CD4-positive, alpha-beta T cell treated with Interleukin-4 for 4 hours (primary cell): ENCODE measurements at regions not wholly inside any gene's neighbourhood (a gene's known extent, or its start where the extent isn't known, plus 50 kb on each side); places are given as distances from the start of the nearest gene placed in this dataset.
"Not testable (repeated sequence)": the region's sequence is repeated elsewhere in the genome, so short reads cannot be mapped to it uniquely, and the experiment has no call there.

Experiments used
- DNase-seq: peaks from one replicate; pipeline ENCODE4 v3.0.0-alpha.2; 2020

DNA sequence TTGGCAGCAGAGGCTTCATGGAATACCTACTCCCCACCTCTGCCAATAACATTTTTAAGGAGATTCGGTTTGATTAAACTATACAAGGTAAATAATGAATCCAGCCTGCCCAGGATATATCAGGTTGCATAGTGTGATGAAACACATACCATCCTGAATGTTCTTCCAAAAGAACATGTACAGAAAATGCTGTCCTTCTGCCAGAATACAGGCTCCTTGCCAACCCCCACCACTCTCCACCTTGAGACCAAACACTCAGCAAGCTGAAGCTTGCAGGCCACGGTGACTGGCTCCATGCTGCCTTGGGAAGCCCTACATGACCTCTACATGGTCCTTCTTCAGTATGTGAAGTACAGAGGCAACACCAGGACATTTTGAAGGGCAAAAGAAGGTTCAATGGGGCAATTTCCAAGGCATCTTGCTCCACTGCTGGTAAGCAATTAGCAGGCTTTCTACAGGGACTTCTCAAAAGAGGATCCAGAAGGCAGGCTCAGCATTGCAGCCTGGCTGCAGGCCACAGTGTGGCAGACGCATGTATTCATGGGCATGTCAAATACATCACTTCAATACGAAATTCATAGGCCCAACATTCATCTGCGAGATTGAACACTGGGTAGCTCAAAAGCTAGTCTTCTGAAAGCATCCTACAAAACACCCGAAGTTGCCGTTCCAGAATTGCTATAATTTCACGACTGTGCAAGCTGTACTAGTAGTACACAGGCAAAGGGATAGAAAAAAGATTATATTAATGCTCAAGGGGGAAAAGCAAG is 62.4 kb upstream of the SERP2 start:
- DNase-seq = no peak

- no peak for DNase-seq
These were observed 61.5 kb upstream of the SERP2 start for GRCh38 chr13:44312131-44312530.

DNA sequence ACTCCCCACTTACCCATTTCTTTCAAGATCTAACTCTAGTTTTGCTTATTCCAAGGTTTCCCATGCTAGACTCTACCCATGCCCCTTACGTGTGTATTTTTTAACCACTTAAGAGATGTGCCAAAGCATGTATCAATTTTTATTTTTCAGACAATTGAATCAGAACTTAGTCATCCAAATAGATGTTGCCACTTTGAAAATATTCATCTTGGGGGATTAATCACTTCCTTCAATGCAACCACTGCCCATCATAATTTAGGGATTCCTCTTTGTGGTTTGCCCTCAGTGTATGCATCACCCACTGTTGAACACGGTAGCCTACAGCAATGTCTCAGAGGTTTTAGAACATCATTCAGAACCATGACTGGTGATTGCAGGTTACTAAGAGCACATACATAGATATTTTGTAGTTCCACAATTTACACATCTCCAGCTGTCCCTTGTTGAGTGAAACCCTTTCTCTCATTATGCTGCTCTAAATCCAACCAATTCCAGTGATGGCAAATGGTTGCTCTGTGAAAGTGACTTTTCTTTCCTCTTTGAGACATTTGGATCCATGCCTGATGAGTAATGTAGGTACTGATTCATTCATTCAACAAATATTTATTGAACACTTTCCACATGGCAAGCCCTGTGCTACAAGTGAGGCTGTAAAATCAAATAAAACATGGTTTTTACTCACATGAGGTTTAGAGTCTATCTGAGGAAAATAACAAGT is 60.6 kb upstream of the SERP2 start:
- no peak for DNase-seq

DNA sequence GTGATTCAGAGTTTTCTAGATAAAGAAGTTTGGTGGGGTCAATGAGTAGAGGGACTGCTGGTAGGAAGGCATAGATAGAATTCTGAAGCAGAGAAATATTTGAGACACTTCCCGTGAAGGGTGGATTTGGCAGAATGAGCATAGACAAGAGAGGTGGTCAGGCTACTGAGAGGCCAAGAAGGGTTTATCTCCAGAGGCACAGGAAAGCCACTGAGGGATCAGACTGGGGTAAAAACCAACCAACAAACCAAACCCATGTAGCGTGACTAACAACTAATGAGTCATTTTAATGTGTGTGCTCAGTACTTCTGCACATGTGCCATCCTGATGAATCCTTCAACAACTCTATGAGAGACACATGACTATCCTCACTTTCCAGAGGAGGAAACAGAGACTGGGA is 60.0 kb upstream of the SERP2 start:
- DNase-seq = no peak

DNA sequence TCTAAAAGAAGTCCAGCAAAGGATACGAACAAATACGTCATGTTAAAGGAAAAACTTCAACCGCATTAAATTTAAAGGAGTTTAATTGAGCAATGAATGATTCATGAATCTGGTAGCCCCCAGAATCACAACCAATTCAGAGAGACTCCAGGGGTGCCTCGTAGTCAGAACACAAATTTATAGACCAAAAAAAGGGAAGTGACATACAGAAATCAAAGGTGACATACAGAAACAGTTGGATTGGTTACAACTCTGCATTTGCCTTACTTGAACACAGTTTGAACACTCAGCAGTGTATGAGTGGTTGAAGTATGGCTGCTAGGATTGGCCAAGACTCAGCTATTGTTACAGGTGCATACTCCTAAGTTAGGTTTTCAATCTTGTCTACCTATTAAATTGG is 59.5 kb upstream of the SERP2 start:
- not testable (repeated sequence) for DNase-seq

- DNase-seq = no peak
These were observed 55.9 kb upstream of the SERP2 start for GRCh38 chr13:44317752-44318151.

GRCh38 chr13:44318161-44318560 is 55.5 kb upstream of the SERP2 start:
- DNase-seq = no peak

DNA sequence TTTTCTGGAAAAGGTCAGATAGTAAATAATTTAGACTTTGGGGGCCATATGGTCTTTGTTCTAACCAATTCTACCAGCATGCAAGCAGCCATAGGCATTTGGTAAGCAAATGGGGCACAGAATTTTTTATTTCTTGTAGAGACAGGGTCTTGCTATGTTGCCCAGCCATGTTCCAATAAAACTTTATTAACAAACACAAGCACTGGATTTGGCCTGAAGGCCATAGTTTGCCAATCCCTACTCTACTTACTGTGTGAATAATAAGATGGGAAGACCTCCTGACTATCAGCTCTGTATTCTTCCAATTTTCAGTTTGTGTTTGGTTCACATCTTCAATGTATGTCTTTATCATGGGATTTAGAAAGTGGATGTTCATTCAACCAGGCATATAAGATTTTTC is 53.0 kb upstream of the SERP2 start:
- no peak for DNase-seq

DNA sequence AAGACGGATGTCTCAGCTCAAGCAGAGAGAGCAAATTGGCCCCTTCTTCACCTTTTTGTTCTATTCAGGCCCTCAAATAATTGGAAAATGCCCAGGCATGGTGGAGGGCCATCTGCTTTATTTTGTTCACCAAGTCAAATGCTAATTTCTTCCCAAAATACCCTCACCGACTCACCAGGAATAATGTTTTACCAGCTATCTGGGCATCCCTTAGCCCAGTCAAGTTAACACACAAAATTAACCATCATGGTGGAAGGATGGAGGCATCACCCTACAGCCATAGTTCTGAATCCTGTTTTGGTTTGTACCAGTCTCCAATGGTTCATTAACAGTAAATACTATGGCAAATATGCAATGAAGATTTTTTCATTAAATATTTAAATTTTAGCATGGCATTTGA is 51.7 kb upstream of the SERP2 start:
- DNase-seq = no peak

- no peak for DNase-seq
These were observed 50.7 kb upstream of the SERP2 start for GRCh38 chr13:44322928-44323327.

- DNase-seq = no peak
These were observed 49.9 kb upstream of the SERP2 start for GRCh38 chr13:44323754-44324153.
